ENCODE measurements at regions not wholly inside any gene's neighbourhood (a gene's known extent, or its start where the extent isn't known, plus 50 kb on each side); places are given as distances from the start of the nearest gene placed in this dataset.
"Not testable (repeated sequence)": the region's sequence is repeated elsewhere in the genome, so short reads cannot be mapped to it uniquely, and the experiment has no call there.

- DNase-seq (ENCODE audit: low read depth, low spot score): no peak
- in situ Hi-C loops (cut with HindIII; ENCODE audit: low pct_unique_long_range_greater_than_20kb, low sequenced_read_pairs): no loop called here
Observed at GRCh38 chr2:183408562-183408961, 284.3 kb downstream of the NUP35 start.

GRCh38 chr2:183409662-183410061 lies 285.4 kb downstream of the NUP35 start:
- in situ Hi-C loops (cut with HindIII; ENCODE audit: low pct_unique_long_range_greater_than_20kb, low sequenced_read_pairs): no loop called here
- no peak for DNase-seq (ENCODE audit: low read depth, low spot score)

- no peak for DNase-seq (ENCODE audit: low read depth, low spot score)
- in situ Hi-C loops (cut with HindIII; ENCODE audit: low pct_unique_long_range_greater_than_20kb, low sequenced_read_pairs): no loop called here
Observed at GRCh38 chr2:183416753-183417152, 292.5 kb downstream of the NUP35 start.

- no peak for DNase-seq (ENCODE audit: low read depth, low spot score)
- in situ Hi-C loops (cut with HindIII; ENCODE audit: low pct_unique_long_range_greater_than_20kb, low sequenced_read_pairs): no loop called here
Observed at GRCh38 chr2:183426825-183427224, 302.6 kb downstream of the NUP35 start.

- in situ Hi-C loops (cut with HindIII; ENCODE audit: low pct_unique_long_range_greater_than_20kb, low sequenced_read_pairs): no loop called here
- no peak for DNase-seq (ENCODE audit: low read depth, low spot score)
Observed at GRCh38 chr2:183427558-183427957, 303.3 kb downstream of the NUP35 start.

GRCh38 chr2:183428881-183429280 lies 304.6 kb downstream of the NUP35 start:
- DNase-seq (ENCODE audit: low read depth, low spot score): no peak
- in situ Hi-C loops (cut with HindIII; ENCODE audit: low pct_unique_long_range_greater_than_20kb, low sequenced_read_pairs): no loop called here

- DNase-seq (ENCODE audit: low read depth, low spot score): no peak
- in situ Hi-C loops (cut with HindIII; ENCODE audit: low pct_unique_long_range_greater_than_20kb, low sequenced_read_pairs): no loop called here
Observed at GRCh38 chr2:183438541-183438940, 314.3 kb downstream of the NUP35 start.

GRCh38 chr2:183455056-183455455 lies 330.8 kb downstream of the NUP35 start:
- in situ Hi-C loops (cut with HindIII; ENCODE audit: low pct_unique_long_range_greater_than_20kb, low sequenced_read_pairs): no loop called here
- no peak for DNase-seq (ENCODE audit: low read depth, low spot score)

GRCh38 chr2:183456177-183456576 lies 331.9 kb downstream of the NUP35 start:
- in situ Hi-C loops (cut with HindIII; ENCODE audit: low pct_unique_long_range_greater_than_20kb, low sequenced_read_pairs): no loop called here
- no peak for DNase-seq (ENCODE audit: low read depth, low spot score)

GRCh38 chr2:183458460-183458859 lies 334.2 kb downstream of the NUP35 start:
- no peak for DNase-seq (ENCODE audit: low read depth, low spot score)
- in situ Hi-C loops (cut with HindIII; ENCODE audit: low pct_unique_long_range_greater_than_20kb, low sequenced_read_pairs): no loop called here

GRCh38 chr2:183459466-183459865 lies 335.2 kb downstream of the NUP35 start:
- no peak for DNase-seq (ENCODE audit: low read depth, low spot score)
- in situ Hi-C loops (cut with HindIII; ENCODE audit: low pct_unique_long_range_greater_than_20kb, low sequenced_read_pairs): no loop called here

- no peak for DNase-seq (ENCODE audit: low read depth, low spot score)
- in situ Hi-C loops (cut with HindIII; ENCODE audit: low pct_unique_long_range_greater_than_20kb, low sequenced_read_pairs): no loop called here
Observed at GRCh38 chr2:183463821-183464220, 339.6 kb downstream of the NUP35 start.

- DNase-seq (ENCODE audit: low read depth, low spot score): no peak
- in situ Hi-C loops (cut with HindIII; ENCODE audit: low pct_unique_long_range_greater_than_20kb, low sequenced_read_pairs): no loop called here
Observed at GRCh38 chr2:183465048-183465447, 340.8 kb downstream of the NUP35 start.

GRCh38 chr2:183474912-183475695 lies 350.9 kb downstream of the NUP35 start:
- no peak for DNase-seq (ENCODE audit: low read depth, low spot score)
- in situ Hi-C loops (cut with HindIII; ENCODE audit: low pct_unique_long_range_greater_than_20kb, low sequenced_read_pairs): no loop called here

GRCh38 chr2:183476490-183476889 lies 352.2 kb downstream of the NUP35 start:
- no peak for DNase-seq (ENCODE audit: low read depth, low spot score)
- in situ Hi-C loops (cut with HindIII; ENCODE audit: low pct_unique_long_range_greater_than_20kb, low sequenced_read_pairs): no loop called here

GRCh38 chr2:183477296-183477695 lies 353.1 kb downstream of the NUP35 start:
- no peak for DNase-seq (ENCODE audit: low read depth, low spot score)
- in situ Hi-C loops (cut with HindIII; ENCODE audit: low pct_unique_long_range_greater_than_20kb, low sequenced_read_pairs): no loop called here

- in situ Hi-C loops (cut with HindIII; ENCODE audit: low pct_unique_long_range_greater_than_20kb, low sequenced_read_pairs); DNase-seq (ENCODE audit: low read depth, low spot score): not testable (repeated sequence)
Observed at GRCh38 chr2:183478941-183479595, 354.8 kb downstream of the NUP35 start.

GRCh38 chr2:183487326-183487725 lies 363.1 kb downstream of the NUP35 start:
- in situ Hi-C loops (cut with HindIII; ENCODE audit: low pct_unique_long_range_greater_than_20kb, low sequenced_read_pairs): no loop called here
- peak; percentile 63 for DNase-seq (ENCODE audit: low read depth, low spot score)

- DNase-seq (ENCODE audit: low read depth, low spot score): no peak
- in situ Hi-C loops (cut with HindIII; ENCODE audit: low pct_unique_long_range_greater_than_20kb, low sequenced_read_pairs): no loop called here
Observed at GRCh38 chr2:183488421-183488820, 364.2 kb downstream of the NUP35 start.

All from SK-MEL-5 (cell line).